Naive thymus-derived CD8-positive, alpha-beta T cell (primary cell): ENCODE measurements at regions not wholly inside any gene's neighbourhood (a gene's known extent, or its start where the extent isn't known, plus 50 kb on each side); places are given as distances from the start of the nearest gene placed in this dataset.

ENCODE experiments used
- ATAC-seq, 2 donors: fragments of 150-1000 bp; cut with Tn5 transposase in 1 of 2; sonication (Bioruptor Pico), chemical (Tn5 transposase) in 1 of 2; 1 replicate in 1 of 2; 2 replicates in 1 of 2; pipeline ENCODE4 v1.10.0; 2021; ENCODE audit warnings: mild to moderate bottlenecking in 2 of 2, moderate library complexity in 2 of 2
- POLR2A ChIA-PET: fragments of 350-600 bp; sonication (Branson Sonifier 250); formaldehyde crosslinking; loops from one replicate; lab custom pipeline; 2021; ENCODE audit warnings: antibody characterized with exemption; lab: Charles Lee
- DNase-seq, 10 donors: peaks; one replicate each; pipeline versions ENCODE4 v3.0.0 to v3.0.0-alpha.2; 2020 to 2022
- H3K27ac Mint-ChIP-seq, 10 donors: one replicate each; pipeline ENCODE4 v1.8.0; 2020 to 2022; ENCODE audit warnings: mild to moderate bottlenecking in 10 of 10, mixed read lengths in 10 of 10, moderate library complexity in 4 of 10, inconsistent platforms in 1 of 10
- H3K27me3 Mint-ChIP-seq, 5 donors: one replicate each; pipeline ENCODE4 v1.8.0; 2021 to 2022; ENCODE audit warnings: mixed read lengths in 5 of 5
- H3K36me3 Mint-ChIP-seq, 3 donors: one replicate each; pipeline ENCODE4 v1.8.0; 2020 to 2022; ENCODE audit warnings: mixed read lengths in 3 of 3, mild to moderate bottlenecking in 2 of 3, inconsistent platforms in 1 of 3
- H3K4me1 Mint-ChIP-seq, 4 donors: one replicate each; pipeline ENCODE4 v1.8.0; 2021 to 2022; ENCODE audit warnings: mixed read lengths in 4 of 4
- H3K4me3 Mint-ChIP-seq, 10 donors: one replicate each; pipeline ENCODE4 v1.8.0; 2020 to 2022; ENCODE audit warnings: mild to moderate bottlenecking in 10 of 10, mixed read lengths in 10 of 10, moderate library complexity in 6 of 10, inconsistent platforms in 1 of 10
- H3K9me3 Mint-ChIP-seq, 9 donors: one replicate each; pipeline ENCODE4 v1.8.0; 2020 to 2022; ENCODE audit warnings: mixed read lengths in 9 of 9, mild to moderate bottlenecking in 3 of 9, inconsistent platforms in 1 of 9, moderate library complexity in 1 of 9

GRCh38 chr2:117692001-117692763 is 122.3 kb upstream of the DDX18 start:
- no peaks in the 10 kb centered on the region for H3K9me3 Mint-ChIP-seq
- POLR2A ChIA-PET = no interaction called here
- DNase-seq (no peak), ATAC-seq (no peak)
- no peaks in the 10 kb centered on the region for H3K36me3 Mint-ChIP-seq
- peaks cover 0 to 7% (median 4%) of the 10 kb centered on the region in 5 donors for H3K27me3 Mint-ChIP-seq
- no peak overlapping the region for H3K27ac Mint-ChIP-seq
- no peak overlapping the region for H3K4me3 Mint-ChIP-seq
- no peaks in the 10 kb centered on the region for H3K4me1 Mint-ChIP-seq

DNA sequence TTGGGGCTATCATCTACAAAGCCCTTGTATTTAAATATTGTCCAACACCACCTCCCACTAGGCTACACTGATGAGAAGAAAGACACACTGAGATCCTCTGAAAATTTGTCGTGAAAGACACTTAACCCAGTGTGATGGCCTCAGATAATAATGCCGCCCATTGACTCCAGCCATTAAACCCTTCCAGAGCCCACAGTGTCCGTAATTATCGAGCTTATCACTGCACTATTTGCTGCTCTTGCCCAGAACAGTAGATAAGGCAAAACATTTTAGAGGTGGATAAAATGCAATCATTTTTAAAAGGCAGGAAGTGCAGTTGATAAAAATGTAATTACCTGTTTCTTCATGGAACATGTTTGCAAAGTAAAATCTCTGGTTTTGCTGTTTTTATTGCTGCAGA is 121.3 kb upstream of the DDX18 start:
- H3K27ac Mint-ChIP-seq = no peak overlapping the region
- peaks cover 0 to 2% (median 0%) of the 10 kb centered on the region in 9 donors for H3K9me3 Mint-ChIP-seq
- H3K4me1 Mint-ChIP-seq = no peaks in the 10 kb centered on the region
- POLR2A ChIA-PET = no interaction called here
- no peak overlapping the region for H3K4me3 Mint-ChIP-seq
- DNase-seq (no peak), ATAC-seq (no peak)
- peaks cover 0 to 7% (median 4%) of the 10 kb centered on the region in 5 donors for H3K27me3 Mint-ChIP-seq
- H3K36me3 Mint-ChIP-seq = no peaks in the 10 kb centered on the region

DNA sequence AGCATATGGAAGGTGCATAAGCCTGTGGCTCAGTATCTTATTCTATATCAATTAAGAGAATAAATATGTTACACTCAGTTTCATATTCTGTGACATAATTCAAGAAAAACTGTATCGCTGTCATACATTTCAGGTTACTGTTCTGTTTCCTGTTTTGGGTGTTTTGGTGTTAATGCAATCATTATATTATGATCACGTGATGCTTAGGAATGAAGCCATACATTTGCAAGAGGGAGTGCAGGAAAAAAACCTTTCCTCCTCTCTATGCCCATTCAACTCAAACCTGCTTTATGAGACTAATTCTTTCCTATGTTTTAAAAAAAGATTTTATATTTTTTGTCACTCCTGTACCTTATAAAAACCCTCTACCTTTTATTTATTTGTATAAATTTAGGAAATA is 120.8 kb upstream of the DDX18 start:
- Mint-ChIP-seq H3K27me3 (peaks cover 0 to 7% (median 6%) of the 10 kb centered on the region in 5 donors), H3K27ac (no peak overlapping the region), H3K9me3 (peaks cover 0 to 2% (median 0%) of the 10 kb centered on the region in 9 donors), H3K4me3 (no peak overlapping the region), H3K4me1 (no peaks in the 10 kb centered on the region), H3K36me3 (no peaks in the 10 kb centered on the region)
- POLR2A ChIA-PET = no interaction called here
- no peak for DNase-seq
- no peak for ATAC-seq

GRCh38 chr2:117698287-117698686 is 116.2 kb upstream of the DDX18 start:
- no peak for ATAC-seq
- Mint-ChIP-seq H3K27ac (no peak overlapping the region), H3K4me1 (no peaks in the 10 kb centered on the region), H3K27me3 (peaks cover 0 to 3% (median 0%) of the 10 kb centered on the region in 5 donors), H3K4me3 (no peak overlapping the region), H3K36me3 (no peaks in the 10 kb centered on the region), H3K9me3 (peaks cover 0 to 2% (median 0%) of the 10 kb centered on the region in 9 donors)
- POLR2A ChIA-PET = no interaction called here
- DNase-seq = no peak

GRCh38 chr2:117698819-117699218 is 115.7 kb upstream of the DDX18 start:
- H3K36me3 Mint-ChIP-seq = no peaks in the 10 kb centered on the region
- POLR2A ChIA-PET = no interaction called here
- no peak overlapping the region for H3K4me3 Mint-ChIP-seq
- H3K4me1 Mint-ChIP-seq = no peaks in the 10 kb centered on the region
- peaks cover 0 to 2% (median 0%) of the 10 kb centered on the region in 9 donors for H3K9me3 Mint-ChIP-seq
- H3K27me3 Mint-ChIP-seq = peaks cover 0 to 3% (median 0%) of the 10 kb centered on the region in 5 donors
- DNase-seq = no peak
- no peak for ATAC-seq
- H3K27ac Mint-ChIP-seq = no peak overlapping the region

DNA sequence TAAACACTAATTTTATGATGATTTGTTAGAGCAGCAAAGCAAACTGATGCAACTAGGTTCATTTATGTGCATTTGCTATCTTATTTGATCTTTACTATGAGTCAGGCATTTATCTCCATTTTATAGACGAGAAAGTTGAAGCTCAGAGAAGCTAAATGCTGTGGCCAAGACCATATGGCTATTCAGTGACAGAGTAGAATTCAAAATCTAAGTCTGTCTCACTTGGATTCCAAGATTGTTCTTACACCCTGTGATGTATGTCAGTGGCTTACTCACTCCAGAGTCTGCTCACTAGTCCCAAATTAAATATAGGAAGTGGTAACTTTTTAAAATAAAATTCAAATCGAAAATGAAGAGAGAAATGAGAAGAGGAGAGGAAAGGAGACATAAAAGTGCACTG is 114.0 kb upstream of the DDX18 start:
- H3K27me3 Mint-ChIP-seq = peaks cover 0 to 5% (median under 1%) of the 10 kb centered on the region in 5 donors
- H3K9me3 Mint-ChIP-seq = peaks cover 0 to 2% (median 0%) of the 10 kb centered on the region in 9 donors
- POLR2A ChIA-PET = no interaction called here
- H3K27ac Mint-ChIP-seq = no peak overlapping the region
- DNase-seq (no peak), ATAC-seq (no peak)
- no peaks in the 10 kb centered on the region for H3K4me1 Mint-ChIP-seq
- H3K4me3 Mint-ChIP-seq = no peak overlapping the region
- no peaks in the 10 kb centered on the region for H3K36me3 Mint-ChIP-seq

DNA sequence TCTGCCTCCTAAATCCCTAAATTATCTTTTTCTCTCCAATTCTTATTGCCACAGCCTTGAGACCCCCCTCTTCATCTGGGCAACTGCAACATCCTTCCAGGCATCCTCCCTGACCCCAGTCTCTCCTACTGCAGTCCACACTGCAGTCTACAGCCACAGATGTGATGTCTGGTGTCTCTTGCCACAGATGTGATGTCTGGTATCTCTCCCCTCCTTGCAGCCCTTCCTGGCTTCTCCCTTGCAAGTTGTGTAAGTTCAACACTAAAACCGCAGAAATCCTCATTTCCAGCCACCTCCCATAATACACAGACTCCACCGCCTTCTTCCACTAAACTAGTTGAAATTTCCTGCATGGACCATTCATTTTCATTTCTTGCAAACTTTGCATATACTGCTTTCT is 113.1 kb upstream of the DDX18 start:
- peaks cover 0 to 10% (median 3%) of the 10 kb centered on the region in 5 donors for H3K27me3 Mint-ChIP-seq
- no peak overlapping the region for H3K4me3 Mint-ChIP-seq
- DNase-seq (no peak), ATAC-seq (no peak)
- H3K36me3 Mint-ChIP-seq = no peaks in the 10 kb centered on the region
- H3K27ac Mint-ChIP-seq = no peak overlapping the region
- H3K9me3 Mint-ChIP-seq = peaks cover 0 to 2% (median 0%) of the 10 kb centered on the region in 9 donors
- H3K4me1 Mint-ChIP-seq = no peaks in the 10 kb centered on the region
- POLR2A ChIA-PET = no interaction called here

- no peak overlapping the region for H3K27ac Mint-ChIP-seq
- POLR2A ChIA-PET = no interaction called here
- ATAC-seq = no peak
- peaks cover 0 to 11% (median 3%) of the 10 kb centered on the region in 5 donors for H3K27me3 Mint-ChIP-seq
- no peaks in the 10 kb centered on the region for H3K4me1 Mint-ChIP-seq
- H3K9me3 Mint-ChIP-seq = peaks cover 0 to 2% (median 0%) of the 10 kb centered on the region in 9 donors
- no peaks in the 10 kb centered on the region for H3K36me3 Mint-ChIP-seq
- DNase-seq = no peak
- H3K4me3 Mint-ChIP-seq = no peak overlapping the region
These were observed 112.4 kb upstream of the DDX18 start for GRCh38 chr2:117702098-117702497.

DNA sequence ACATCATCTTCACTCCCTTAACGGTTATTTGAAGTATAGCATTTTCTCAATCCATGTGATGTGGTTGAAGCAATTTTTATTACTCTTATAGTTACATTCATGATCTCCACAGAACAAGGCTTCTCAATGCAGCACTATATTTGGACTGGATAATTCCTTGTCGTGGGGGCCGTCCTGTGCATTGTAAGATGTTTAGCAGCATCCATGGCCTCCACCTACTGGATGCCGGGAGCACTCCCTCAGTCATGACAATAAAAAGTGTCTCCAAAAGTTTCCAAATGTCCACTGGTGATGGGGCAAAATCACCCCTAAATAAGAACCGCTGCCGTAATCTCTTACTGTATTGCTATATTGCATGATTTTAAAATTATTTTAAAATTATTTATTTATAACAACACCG is 110.6 kb upstream of the DDX18 start:
- DNase-seq (no peak), ATAC-seq (no peak)
- no peaks in the 10 kb centered on the region for H3K36me3 Mint-ChIP-seq
- H3K4me3 Mint-ChIP-seq = no peak overlapping the region
- peaks cover 2 to 25% (median 7%) of the 10 kb centered on the region in 5 donors for H3K27me3 Mint-ChIP-seq
- H3K4me1 Mint-ChIP-seq = peaks cover 0 to 2% (median 0%) of the 10 kb centered on the region in 4 donors
- no peak overlapping the region for H3K27ac Mint-ChIP-seq
- POLR2A ChIA-PET = no interaction called here
- H3K9me3 Mint-ChIP-seq = no peaks in the 10 kb centered on the region

- H3K4me1 Mint-ChIP-seq = peaks cover 0 to 2% (median 0%) of the 10 kb centered on the region in 4 donors
- H3K4me3 Mint-ChIP-seq = no peak overlapping the region
- DNase-seq = no peak
- H3K9me3 Mint-ChIP-seq = no peaks in the 10 kb centered on the region
- POLR2A ChIA-PET = no interaction called here
- ATAC-seq = no peak
- H3K36me3 Mint-ChIP-seq = no peaks in the 10 kb centered on the region
- no peak overlapping the region for H3K27ac Mint-ChIP-seq
- H3K27me3 Mint-ChIP-seq = peaks cover 2 to 29% (median 9%) of the 10 kb centered on the region in 5 donors
These were observed 109.7 kb upstream of the DDX18 start for GRCh38 chr2:117704818-117705217.

- Mint-ChIP-seq H3K4me1 (peaks cover 0 to 2% (median 0%) of the 10 kb centered on the region in 4 donors), H3K36me3 (no peaks in the 10 kb centered on the region), H3K27me3 (peaks cover 2 to 31% (median 9%) of the 10 kb centered on the region in 5 donors), H3K9me3 (peaks cover 0 to 26% (median 3%) of the 10 kb centered on the region in 9 donors), H3K4me3 (no peak overlapping the region), H3K27ac (peak overlapping the region in 1 of 10 donors; percentile 3)
- ATAC-seq (no peak), DNase-seq (no peak)
- POLR2A ChIA-PET = no interaction called here
These were observed 106.6 kb upstream of the DDX18 start for GRCh38 chr2:117707874-117708273.

- H3K4me1 Mint-ChIP-seq = peaks cover 0 to 2% (median 0%) of the 10 kb centered on the region in 4 donors
- ATAC-seq (no peak), DNase-seq (no peak)
- peaks cover 0 to 29% (median 4%) of the 10 kb centered on the region in 9 donors for H3K9me3 Mint-ChIP-seq
- H3K4me3 Mint-ChIP-seq = no peak overlapping the region
- H3K27ac Mint-ChIP-seq = no peak overlapping the region
- peaks cover 0 to 21% (median 4%) of the 10 kb centered on the region in 5 donors for H3K27me3 Mint-ChIP-seq
- no peaks in the 10 kb centered on the region for H3K36me3 Mint-ChIP-seq
- POLR2A ChIA-PET = no interaction called here
These were observed 101.8 kb upstream of the DDX18 start for GRCh38 chr2:117712684-117713083.

GRCh38 chr2:117714110-117714509 is 100.4 kb upstream of the DDX18 start:
- no peak overlapping the region for H3K4me3 Mint-ChIP-seq

More at GRCh38 chr2:117714110-117714509, 100.4 kb upstream of the DDX18 start:
- Mint-ChIP-seq H3K4me1 (no peaks in the 10 kb centered on the region), H3K27me3 (peaks cover 2 to 14% (median 3%) of the 10 kb centered on the region in 5 donors), H3K27ac (no peak overlapping the region), H3K9me3 (peaks cover 0 to 29% (median 4%) of the 10 kb centered on the region in 9 donors), H3K36me3 (no peaks in the 10 kb centered on the region)
- no peak for DNase-seq
- no peak for ATAC-seq
- POLR2A ChIA-PET = no interaction called here
